Hepatocyte (in vitro differentiated cells): ENCODE measurements at regions not wholly inside any gene's neighbourhood (a gene's known extent, or its start where the extent isn't known, plus 50 kb on each side); places are given as distances from the start of the nearest gene placed in this dataset. TPM values are rescaled to one million over a fixed set of nuclear protein-coding genes. Genes with fewer than 3 reads are reported as not detected.

ENCODE experiments used
- DNase-seq: peaks from one replicate; pipeline ENCODE4 v3.0.0-alpha.2; 2016; ENCODE audit warnings: low spot score
- H2AFZ ChIP-seq: fragments of 200-600 bp; sonication (generic); 2 replicates; pipeline ENCODE4 v1.6.0; 2016; ENCODE audit warnings: antibody characterized with exemption, mild to moderate bottlenecking
- H3K27ac ChIP-seq: fragments of 200-600 bp; sonication (generic); 2 replicates; pipeline ENCODE4 v1.5.1; 2016; ENCODE audit warnings: mild to moderate bottlenecking
- H3K27me3 ChIP-seq: fragments of 200-600 bp; sonication (generic); 2 replicates; pipeline ENCODE4 v1.6.1; 2016
- H3K36me3 ChIP-seq: fragments of 200-600 bp; sonication (generic); replicated peaks from 2 replicates; pipeline ENCODE4 v1.5.1; 2016; ENCODE audit warnings: low read depth; ENCODE audit not compliant: insufficient read depth
- H3K4me1 ChIP-seq: fragments of 200-600 bp; sonication (generic); 2 replicates; pipeline ENCODE4 v1.5.1; 2016; ENCODE audit warnings: mild to moderate bottlenecking, moderate library complexity; ENCODE audit not compliant: insufficient read depth
- H3K4me2 ChIP-seq: fragments of 200-600 bp; sonication (generic); 2 replicates; pipeline ENCODE4 v1.6.0; 2016
- H3K4me3 ChIP-seq: fragments of 200-600 bp; sonication (generic); 2 replicates; pipeline ENCODE4 v1.5.1; 2016; ENCODE audit warnings: mild to moderate bottlenecking
- H3K79me2 ChIP-seq: fragments of 200-600 bp; sonication (generic); 2 replicates; pipeline ENCODE4 v1.6.0; 2017; ENCODE audit warnings: mild to moderate bottlenecking
- H3K9me2 ChIP-seq: fragments of 200-600 bp; sonication (generic); replicated peaks from 2 replicates; pipeline ENCODE4 v1.6.0; 2017; ENCODE audit warnings: mild to moderate bottlenecking; ENCODE audit not compliant: insufficient read depth
- H3K9me3 ChIP-seq: fragments of 200-600 bp; sonication (generic); 2 replicates; pipeline ENCODE4 v1.5.1; 2016; ENCODE audit warnings: low read depth, mild to moderate bottlenecking
- H4K20me1 ChIP-seq: fragments of 200-600 bp; sonication (generic); 2 replicates; pipeline ENCODE4 v1.6.0; 2016; ENCODE audit warnings: mild to moderate bottlenecking; ENCODE audit not compliant: insufficient read depth, poor library complexity, severe bottlenecking
- EZH2 ChIP-seq: fragments of 200-600 bp; sonication (generic); IDR thresholded peaks from 2 replicates; pipeline ENCODE4 v1.6.1; 2016; ENCODE audit warnings: antibody characterized with exemption, mild to moderate bottlenecking, borderline replicate concordance
- EZH2phosphoT487 ChIP-seq: fragments of 200-600 bp; sonication (generic); IDR thresholded peaks from one replicate; pipeline ENCODE4 v1.6.1; 2018; ENCODE audit warnings: antibody characterized with exemption, mild to moderate bottlenecking, low read depth, moderate library complexity; ENCODE audit not compliant: unreplicated experiment, severe bottlenecking
- whole genome bisulfite sequencing: methylation state at CpG from one replicate; pipeline ENCODE4 v1.1.6; 2016; ENCODE audit warnings: low lambda C conversion rate; ENCODE audit errors: missing lambda C conversion rate; 5-methylcytosine and 5-hydroxymethylcytosine counted together
- microRNA-seq: library from miRNA; unstranded; fragments of <30 nt; microRNA quantifications from one replicate; pipeline ENCODE4, GENCODE V29; 2017
- small RNA-seq: library from RNA; depleted of rRNA; stranded (forward); fragments of <200 nt; gene quantifications from one replicate; pipeline ENCODE3, GENCODE V24; 2014
- TF ChIP-seq, protein P1 (sequence below): fragments of 200-600 bp; sonication (generic); IDR thresholded peaks from 2 replicates; pipeline ENCODE4 v1.5.1; 2016; ENCODE audit warnings: antibody characterized with exemption, mild to moderate bottlenecking; ENCODE audit not compliant: poor library complexity

DNA sequence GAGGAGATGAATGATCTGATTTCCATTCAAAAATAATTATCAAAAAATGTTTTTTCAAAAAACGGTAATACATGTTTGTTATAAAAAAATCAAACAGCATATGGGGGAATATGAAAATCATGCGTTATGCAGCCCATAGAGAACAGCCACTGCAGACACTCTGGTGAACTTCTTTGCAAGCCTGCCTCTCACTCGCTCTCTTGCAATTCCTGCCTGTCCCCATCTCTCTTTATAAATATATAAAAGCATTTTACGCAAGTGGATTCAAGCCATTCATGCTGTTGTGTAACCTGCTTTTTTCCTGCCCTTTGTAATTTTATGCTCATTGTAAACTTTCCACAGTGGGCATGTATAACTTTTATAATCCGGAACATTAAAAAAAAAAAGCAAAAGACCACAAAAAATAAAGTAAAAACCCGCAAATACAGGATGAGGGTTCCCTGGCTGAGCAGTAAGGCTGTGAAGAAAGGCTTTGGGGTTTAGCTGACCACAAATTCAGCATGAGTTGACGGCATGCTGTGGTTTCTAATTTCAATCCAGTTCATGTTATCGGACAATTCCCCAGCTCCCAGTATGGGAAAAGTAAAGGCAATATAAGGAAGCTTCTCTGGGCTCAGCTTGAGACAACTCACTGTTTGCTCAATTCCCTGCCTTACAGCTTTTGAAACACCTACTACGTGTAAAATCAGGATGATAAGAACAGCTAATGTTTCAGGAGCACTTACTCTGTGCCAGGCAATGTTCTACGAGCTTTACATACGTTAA, 52.8 kb upstream of the ZBTB40 start:
- Histone ChIP-seq H3K9me3 (no peaks in the 10 kb centered on the region), H3K27me3 (peaks cover 3% of the 10 kb centered on the region), H3K27ac (no peak overlapping the region), H3K79me2 (no peaks in the 10 kb centered on the region), H3K4me3 (no peak overlapping the region), H3K4me2 (no peak overlapping the region), H4K20me1 (no peaks in the 10 kb centered on the region), H3K36me3 (no peaks in the 10 kb centered on the region), H2AFZ (no peak overlapping the region), H3K4me1 (no peaks in the 10 kb centered on the region), H3K9me2 (no peaks in the 10 kb centered on the region)
- TF ChIP-seq EZH2phosphoT487 (no peak), EZH2 (no peak)
- TF ChIP-seq, protein P1, sequence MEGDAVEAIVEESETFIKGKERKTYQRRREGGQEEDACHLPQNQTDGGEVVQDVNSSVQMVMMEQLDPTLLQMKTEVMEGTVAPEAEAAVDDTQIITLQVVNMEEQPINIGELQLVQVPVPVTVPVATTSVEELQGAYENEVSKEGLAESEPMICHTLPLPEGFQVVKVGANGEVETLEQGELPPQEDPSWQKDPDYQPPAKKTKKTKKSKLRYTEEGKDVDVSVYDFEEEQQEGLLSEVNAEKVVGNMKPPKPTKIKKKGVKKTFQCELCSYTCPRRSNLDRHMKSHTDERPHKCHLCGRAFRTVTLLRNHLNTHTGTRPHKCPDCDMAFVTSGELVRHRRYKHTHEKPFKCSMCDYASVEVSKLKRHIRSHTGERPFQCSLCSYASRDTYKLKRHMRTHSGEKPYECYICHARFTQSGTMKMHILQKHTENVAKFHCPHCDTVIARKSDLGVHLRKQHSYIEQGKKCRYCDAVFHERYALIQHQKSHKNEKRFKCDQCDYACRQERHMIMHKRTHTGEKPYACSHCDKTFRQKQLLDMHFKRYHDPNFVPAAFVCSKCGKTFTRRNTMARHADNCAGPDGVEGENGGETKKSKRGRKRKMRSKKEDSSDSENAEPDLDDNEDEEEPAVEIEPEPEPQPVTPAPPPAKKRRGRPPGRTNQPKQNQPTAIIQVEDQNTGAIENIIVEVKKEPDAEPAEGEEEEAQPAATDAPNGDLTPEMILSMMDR: no peak
- DNase-seq: no peak
- WGBS: 56% methylated on average over 11 of the region's 11 CpGs

DNA sequence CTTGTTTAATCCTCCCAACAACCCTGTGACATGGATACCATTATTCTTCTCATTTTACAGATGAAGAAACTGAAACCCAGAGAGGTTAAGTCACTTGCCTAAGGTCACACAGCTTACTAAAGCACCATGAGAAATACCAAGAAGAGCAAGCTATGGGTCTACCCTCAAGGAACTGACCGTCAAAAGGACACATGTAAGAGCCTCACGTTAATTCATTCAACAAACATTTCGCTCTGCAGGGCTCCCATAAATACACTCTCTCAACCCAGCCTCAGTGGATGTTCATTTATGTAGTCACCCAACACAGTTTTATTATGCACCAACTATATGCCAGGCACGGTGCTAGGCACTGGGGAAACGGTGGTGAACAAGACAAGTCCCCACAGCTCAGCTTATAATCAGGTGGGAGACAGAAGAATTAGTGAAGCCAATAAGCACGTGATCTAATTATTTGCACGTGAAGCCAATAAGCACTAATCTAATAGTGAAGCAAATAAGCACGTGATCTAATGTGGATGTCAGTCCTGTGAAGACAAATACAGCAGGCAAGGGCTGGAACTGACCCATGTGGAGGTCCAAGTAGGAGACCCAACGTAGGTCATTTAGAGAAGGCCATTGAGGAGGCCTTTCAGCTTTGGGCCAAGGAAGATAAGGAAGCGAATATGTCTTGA, 52.1 kb upstream of the ZBTB40 start:
- Histone ChIP-seq H2AFZ (no peak overlapping the region), H3K4me3 (no peak overlapping the region), H3K9me2 (no peaks in the 10 kb centered on the region), H3K27me3 (peaks cover 7% of the 10 kb centered on the region), H3K36me3 (no peaks in the 10 kb centered on the region), H3K4me2 (no peak overlapping the region), H3K4me1 (no peaks in the 10 kb centered on the region), H3K79me2 (no peaks in the 10 kb centered on the region), H4K20me1 (no peaks in the 10 kb centered on the region), H3K9me3 (no peaks in the 10 kb centered on the region), H3K27ac (no peak overlapping the region)
- no peak for DNase-seq
- WGBS: 85% methylated on average over 10 of the region's 10 CpGs
- TF ChIP-seq, protein P1: no peak
- TF ChIP-seq EZH2 (no peak), EZH2phosphoT487 (no peak)

Small RNAs in the stretch of these regions (microRNA-seq; reads per million reads assigned to microRNA genes)
- not detected for gene MIR4418

Small RNAs in the stretch of these regions (small RNA-seq; reads per million reads assigned to genes)
- not detected for gene MIR4418
